IMR-90 (cell line): ENCODE measurements at regions not wholly inside any gene's neighbourhood (a gene's known extent, or its start where the extent isn't known, plus 50 kb on each side); places are given as distances from the start of the nearest gene placed in this dataset.
"Not testable (repeated sequence)": the region's sequence is repeated elsewhere in the genome, so short reads cannot be mapped to it uniquely, and the experiment has no call there.

Experiments
- BHLHE40 ChIP-seq: fragments of 150-350 bp; IDR thresholded peaks from 2 replicates; pipeline ENCODE4 v1.6.1; 2016; ENCODE audit warnings: mild to moderate bottlenecking, low read depth, low read length
- CEBPB ChIP-seq: IDR thresholded peaks from 2 replicates; pipeline ENCODE4 v1.6.1; 2012; ENCODE audit warnings: low read depth, low read length, improper control_type of control experiment
- CTCF ChIP-seq: conservative IDR thresholded peaks from 2 replicates; pipeline ENCODE4 v1.5.1; 2012; ENCODE audit warnings: mild to moderate bottlenecking, low read depth, low read length, improper control_type of control experiment
- ELK1 ChIP-seq: fragments of 150-350 bp; IDR thresholded peaks from 2 replicates; pipeline ENCODE4 v1.6.1; 2016; ENCODE audit warnings: low read depth, mild to moderate bottlenecking, low read length, moderate library complexity, borderline replicate concordance
- FOS ChIP-seq: fragments of 150-350 bp; IDR thresholded peaks from 2 replicates; pipeline ENCODE4 v1.6.1; 2016; ENCODE audit warnings: low read depth, low read length
- MAFK ChIP-seq: IDR thresholded peaks from 2 replicates; pipeline ENCODE4 v1.6.1; 2012; ENCODE audit warnings: low read depth, low read length, improper control_type of control experiment
- NFE2L2 ChIP-seq: fragments of 150-350 bp; IDR thresholded peaks from 2 replicates; pipeline ENCODE4 v1.6.1; 2016; ENCODE audit warnings: low read depth, mild to moderate bottlenecking, low read length
- POLR2A ChIP-seq: IDR thresholded peaks from 2 replicates; pipeline ENCODE4 v1.6.1; 2012; ENCODE audit warnings: mild to moderate bottlenecking, low read depth, low read length
- RAD21 ChIP-seq: IDR thresholded peaks from 2 replicates; pipeline ENCODE4 v1.6.1; 2012; ENCODE audit warnings: low read length, improper control_type of control experiment
- RCOR1 ChIP-seq: IDR thresholded peaks from 2 replicates; pipeline ENCODE4 v1.6.1; 2012; ENCODE audit warnings: mild to moderate bottlenecking, low read length, improper control_type of control experiment; ENCODE audit not compliant: insufficient replicate concordance
- RFX5 ChIP-seq: IDR thresholded peaks from 2 replicates; pipeline ENCODE4 v1.8.0; 2012; ENCODE audit warnings: low read depth, mild to moderate bottlenecking, low read length, moderate library complexity
- SMC3 ChIP-seq: fragments of 150-350 bp; IDR thresholded peaks from 2 replicates; pipeline ENCODE4 v1.6.1; 2016; ENCODE audit warnings: low read depth, mild to moderate bottlenecking, antibody characterized with exemption, low read length, moderate library complexity
- USF2 ChIP-seq: fragments of 150-350 bp; IDR thresholded peaks from 2 replicates; pipeline ENCODE4 v1.6.1; 2017; ENCODE audit warnings: mild to moderate bottlenecking, antibody characterized with exemption, low read length, low read depth

DNA sequence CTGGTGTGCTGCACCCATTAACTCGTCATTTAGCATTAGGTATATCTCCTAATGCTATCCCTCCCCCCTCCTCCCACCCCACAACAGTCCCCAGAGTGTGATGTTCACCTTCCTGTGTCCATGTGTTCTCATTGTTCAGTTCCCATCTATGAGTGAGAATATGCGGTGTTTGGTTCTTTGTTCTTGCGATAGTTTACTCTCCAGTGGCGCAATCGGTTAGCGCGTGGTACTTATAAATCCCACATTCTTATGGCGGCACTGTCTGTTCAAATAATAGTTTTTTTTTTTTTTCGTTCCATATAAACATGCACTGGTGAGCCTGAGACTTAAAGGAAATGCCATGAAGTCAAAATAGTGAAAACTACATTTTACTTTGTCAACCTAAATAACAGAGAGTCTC is 59.5 kb upstream of the PNPLA4 start:
- TF ChIP-seq RCOR1, CTCF, POLR2A, FOS, USF2, NFE2L2, BHLHE40, SMC3, ELK1, RAD21, CEBPB, MAFK, RFX5: not testable (repeated sequence)
